G401 (cell line): ENCODE measurements at regions not wholly inside any gene's neighbourhood (a gene's known extent, or its start where the extent isn't known, plus 50 kb on each side); places are given as distances from the start of the nearest gene placed in this dataset.
"Not testable (repeated sequence)": the region's sequence is repeated elsewhere in the genome, so short reads cannot be mapped to it uniquely, and the experiment has no call there.

ENCODE experiments used
- DNase-seq: peaks from one replicate; pipeline ENCODE4 v3.0.0-alpha.2; 2015; ENCODE audit warnings: low spot score
- in situ Hi-C: cut with HindIII; loops from 2 replicates; pipeline ENCODE4 v1.10.0; 2016; ENCODE audit warnings: low sequenced_read_pairs, mixed read lengths

- in situ Hi-C loops: no loop called here
- DNase-seq: no peak
Measured at GRCh38 chr9:78436873-78437272, 139.9 kb downstream of the PSAT1 start.

- peak; percentile 38 for DNase-seq
- in situ Hi-C loops: no loop called here
Measured at GRCh38 chr9:78437296-78437695, 140.4 kb downstream of the PSAT1 start.

- in situ Hi-C loops: no loop called here
- no peak for DNase-seq
Measured at GRCh38 chr9:78437806-78438205, 140.9 kb downstream of the PSAT1 start.

GRCh38 chr9:78438211-78438610, 141.3 kb downstream of the PSAT1 start:
- peak; percentile 52 for DNase-seq
- in situ Hi-C loops: no loop called here

- in situ Hi-C loops: no loop called here
- DNase-seq: peak; percentile 1
Measured at GRCh38 chr9:78438780-78439179, 141.9 kb downstream of the PSAT1 start.

GRCh38 chr9:78439190-78439865, 142.4 kb downstream of the PSAT1 start:
- in situ Hi-C loops: no loop called here
- DNase-seq: peak; percentile 88

- DNase-seq: peak; percentile 31
- in situ Hi-C loops: no loop called here
Measured at GRCh38 chr9:78439866-78440830, 143.2 kb downstream of the PSAT1 start.

- in situ Hi-C loops: no loop called here
- DNase-seq: no peak
Measured at GRCh38 chr9:78441396-78441795, 144.5 kb downstream of the PSAT1 start.

GRCh38 chr9:78441822-78442431, 145.0 kb downstream of the PSAT1 start:
- DNase-seq: no peak
- in situ Hi-C loops: no loop called here

GRCh38 chr9:78442577-78442976, 145.7 kb downstream of the PSAT1 start:
- DNase-seq, in situ Hi-C loops: not testable (repeated sequence)

- DNase-seq: no peak
- in situ Hi-C loops: no loop called here
Measured at GRCh38 chr9:78443946-78444345, 147.0 kb downstream of the PSAT1 start.

- in situ Hi-C loops: no loop called here
- DNase-seq: no peak
Measured at GRCh38 chr9:78448960-78449673, 152.2 kb downstream of the PSAT1 start.

GRCh38 chr9:78453450-78453849, 156.5 kb downstream of the PSAT1 start:
- DNase-seq: no peak
- in situ Hi-C loops: no loop called here

GRCh38 chr9:78462611-78463010, 165.7 kb downstream of the PSAT1 start:
- in situ Hi-C loops: no loop called here
- no peak for DNase-seq

GRCh38 chr9:78463750-78464149, 166.8 kb downstream of the PSAT1 start:
- in situ Hi-C loops: no loop called here
- no peak for DNase-seq

- in situ Hi-C loops: no loop called here
- DNase-seq: no peak
Measured at GRCh38 chr9:78468231-78468630, 171.3 kb downstream of the PSAT1 start.

GRCh38 chr9:78468974-78469576, 172.2 kb downstream of the PSAT1 start:
- DNase-seq: no peak
- in situ Hi-C loops: no loop called here

GRCh38 chr9:78470216-78470615, 173.3 kb downstream of the PSAT1 start:
- no peak for DNase-seq

GRCh38 chr9:78470741-78471140, 173.8 kb downstream of the PSAT1 start:
- in situ Hi-C loops: no loop called here

More at GRCh38 chr9:78470216-78470615, 173.3 kb downstream of the PSAT1 start:
- in situ Hi-C loops: no loop called here

More at GRCh38 chr9:78470741-78471140, 173.8 kb downstream of the PSAT1 start:
- DNase-seq: no peak
